BE2C (cell line): ENCODE measurements at regions not wholly inside any gene's neighbourhood (a gene's known extent, or its start where the extent isn't known, plus 50 kb on each side); places are given as distances from the start of the nearest gene placed in this dataset.
A peak's percentile ranks its signal among the peaks of the same experiment; 100 is the strongest.

ENCODE experiments used
- DNase-seq: peaks from one replicate; pipeline ENCODE4 v3.0.0-alpha.2; 2020
- H3K27me3 ChIP-seq: fragments of 250-450 bp; sonication (Bioruptor Pico); 2 replicates; pipeline ENCODE4 v1.5.1; 2020; ENCODE audit warnings: mild to moderate bottlenecking
- H3K36me3 ChIP-seq: fragments of 250-450 bp; sonication (Bioruptor Pico); 2 replicates; pipeline ENCODE4 v1.5.1; 2020; ENCODE audit warnings: mild to moderate bottlenecking
- H3K4me1 ChIP-seq: fragments of 250-450 bp; sonication (Bioruptor Pico); 2 replicates; pipeline ENCODE4 v1.5.1; 2020
- H3K4me3 ChIP-seq: 2 replicates; pipeline ENCODE4 v1.5.1; 2011; ENCODE audit warnings: low read depth, low read length
- H3K9me3 ChIP-seq: fragments of 250-450 bp; sonication (Bioruptor Pico); 2 replicates; pipeline ENCODE4 v1.5.1; 2020
- CTCF ChIP-seq: IDR thresholded peaks from 2 replicates; pipeline ENCODE4 v1.5.1; 2012; ENCODE audit warnings: mild to moderate bottlenecking, low read depth, low read length

GRCh38 chr16:50478773-50479149, 69.4 kb upstream of the NKD1 start:
- DNase-seq, result peak; percentile 33
- Histone ChIP-seq H3K27me3 (no peaks in the 10 kb centered on the region), H3K36me3 (no peaks in the 10 kb centered on the region), H3K4me1 (no peaks in the 10 kb centered on the region), H3K4me3 (no peak overlapping the region), H3K9me3 (no peaks in the 10 kb centered on the region)
- TF ChIP-seq CTCF, result no peak

DNA sequence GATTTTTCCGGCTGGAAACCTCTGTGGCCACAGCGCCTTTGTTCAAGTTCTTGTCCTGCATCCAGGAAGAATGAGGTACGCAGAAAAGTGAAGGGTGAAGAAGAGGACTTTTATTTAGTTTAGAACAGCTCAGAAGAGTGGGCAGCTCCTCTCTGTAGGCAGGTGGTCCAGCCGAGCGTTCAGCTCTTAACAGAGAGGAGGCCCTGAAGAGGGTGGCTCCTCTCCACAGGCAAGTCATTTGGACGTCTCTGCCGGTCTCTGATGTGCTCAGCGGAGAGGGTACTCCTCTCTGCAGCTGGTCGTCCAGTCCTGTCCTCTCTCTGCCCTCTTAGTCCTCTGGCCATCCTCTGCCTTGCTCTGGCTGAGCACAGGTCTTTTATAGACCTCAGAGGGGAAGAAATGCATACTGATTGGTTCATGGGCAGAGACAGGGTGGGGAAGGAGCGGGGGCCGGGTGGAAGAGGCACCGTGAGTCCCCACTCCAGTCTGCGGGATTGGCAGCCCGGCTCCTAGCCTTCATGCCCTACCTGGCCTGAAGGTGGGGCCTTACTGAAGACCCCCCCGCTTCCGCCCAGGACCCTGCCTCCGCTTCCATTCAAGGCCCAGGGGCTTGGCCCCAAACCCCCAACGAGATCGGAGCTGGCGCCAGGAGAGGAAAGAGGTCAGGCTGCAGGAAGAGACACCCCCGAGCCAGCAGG, 70.0 kb upstream of the NKD1 start:
- H3K9me3 ChIP-seq, result no peaks in the 10 kb centered on the region
- no peaks in the 10 kb centered on the region for H3K27me3 ChIP-seq
- DNase-seq, result no peak
- H3K4me1 ChIP-seq, result no peaks in the 10 kb centered on the region
- TF ChIP-seq CTCF, result no peak
- H3K4me3 ChIP-seq, result no peak overlapping the region
- no peaks in the 10 kb centered on the region for H3K36me3 ChIP-seq

- H3K4me1 ChIP-seq, result no peaks in the 10 kb centered on the region
- H3K27me3 ChIP-seq, result no peaks in the 10 kb centered on the region
- no peak overlapping the region for H3K4me3 ChIP-seq
- DNase-seq, result no peak
- no peaks in the 10 kb centered on the region for H3K36me3 ChIP-seq
- TF ChIP-seq CTCF, result no peak
- no peaks in the 10 kb centered on the region for H3K9me3 ChIP-seq
Observed at GRCh38 chr16:50476486-50477255, 71.5 kb upstream of the NKD1 start.

DNA sequence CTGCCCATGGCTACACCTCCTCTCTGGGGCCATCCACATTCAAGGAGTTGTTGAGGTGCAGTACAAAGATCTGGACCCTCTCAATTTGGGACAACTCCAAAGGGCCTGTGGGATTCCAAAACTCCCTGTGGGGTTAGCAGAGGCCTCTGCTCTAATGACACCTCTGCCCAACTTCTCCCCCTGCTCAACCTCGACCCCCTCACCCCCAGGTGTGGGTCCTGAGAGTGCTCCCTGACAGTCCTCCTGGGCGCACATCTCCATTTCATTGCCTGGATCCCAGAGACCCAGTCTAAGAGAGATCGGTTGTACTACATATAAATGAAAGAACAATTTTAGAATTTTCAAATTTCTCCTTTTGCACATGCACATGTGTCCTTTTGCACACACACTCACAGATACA, 73.0 kb upstream of the NKD1 start:
- Histone ChIP-seq H3K9me3 (no peaks in the 10 kb centered on the region), H3K27me3 (no peaks in the 10 kb centered on the region), H3K4me1 (no peaks in the 10 kb centered on the region), H3K36me3 (no peaks in the 10 kb centered on the region), H3K4me3 (no peak overlapping the region)
- no peak for DNase-seq
- no peak for TF ChIP-seq CTCF

GRCh38 chr16:50474138-50474537, 74.1 kb upstream of the NKD1 start:
- Histone ChIP-seq H3K27me3 (no peaks in the 10 kb centered on the region), H3K4me1 (no peaks in the 10 kb centered on the region), H3K4me3 (no peak overlapping the region), H3K9me3 (no peaks in the 10 kb centered on the region), H3K36me3 (no peaks in the 10 kb centered on the region)
- TF ChIP-seq CTCF, result no peak
- no peak for DNase-seq

DNA sequence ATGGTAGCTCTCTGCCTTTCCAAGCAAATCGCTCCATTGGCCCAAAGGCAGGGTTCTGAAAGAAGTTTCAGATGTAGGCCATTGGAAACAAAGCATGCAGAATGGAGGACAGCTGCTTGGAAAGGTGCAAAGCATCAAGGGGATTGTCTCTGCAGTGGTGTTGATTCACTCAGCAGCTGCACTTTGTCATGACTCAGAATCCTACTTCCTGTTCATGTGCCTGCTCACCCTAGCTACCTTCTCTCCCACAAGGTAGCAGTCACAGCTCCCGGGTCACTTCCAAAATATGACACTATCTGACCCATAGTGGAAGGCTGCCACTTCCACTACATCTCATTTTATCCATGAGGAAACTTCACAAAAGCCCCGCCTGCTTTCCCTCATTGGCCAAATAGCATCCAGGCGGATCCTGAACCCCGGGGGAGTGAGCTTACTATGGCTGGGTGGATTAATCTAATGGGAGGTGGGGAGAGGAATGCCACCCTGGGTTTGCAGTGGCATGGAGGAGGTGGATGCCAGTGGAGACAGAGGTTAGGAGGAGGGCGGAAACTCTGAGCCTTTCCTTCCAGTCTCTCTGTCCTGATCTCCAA, 74.7 kb upstream of the NKD1 start:
- Histone ChIP-seq H3K36me3 (no peaks in the 10 kb centered on the region), H3K27me3 (no peaks in the 10 kb centered on the region)
- no peak for DNase-seq

More for the DNA sequence above, 74.7 kb upstream of the NKD1 start:
- H3K4me1 ChIP-seq, result no peaks in the 10 kb centered on the region
- no peak overlapping the region for H3K4me3 ChIP-seq
- H3K9me3 ChIP-seq, result no peaks in the 10 kb centered on the region
- TF ChIP-seq CTCF, result no peak
